HG03108 (cell line): ENCODE measurements at regions not wholly inside any gene's neighbourhood (a gene's known extent, or its start where the extent isn't known, plus 50 kb on each side); places are given as distances from the start of the nearest gene placed in this dataset.
"Not testable (repeated sequence)": the region's sequence is repeated elsewhere in the genome, so short reads cannot be mapped to it uniquely, and the experiment has no call there.

Source experiments
- ATAC-seq: cut with Tn5 transposase; IDR thresholded peaks from one replicate; pipeline ENCODE4 v1.9.1; 2021; ENCODE audit warnings: moderate library complexity; ENCODE audit not compliant: unreplicated experiment

DNA sequence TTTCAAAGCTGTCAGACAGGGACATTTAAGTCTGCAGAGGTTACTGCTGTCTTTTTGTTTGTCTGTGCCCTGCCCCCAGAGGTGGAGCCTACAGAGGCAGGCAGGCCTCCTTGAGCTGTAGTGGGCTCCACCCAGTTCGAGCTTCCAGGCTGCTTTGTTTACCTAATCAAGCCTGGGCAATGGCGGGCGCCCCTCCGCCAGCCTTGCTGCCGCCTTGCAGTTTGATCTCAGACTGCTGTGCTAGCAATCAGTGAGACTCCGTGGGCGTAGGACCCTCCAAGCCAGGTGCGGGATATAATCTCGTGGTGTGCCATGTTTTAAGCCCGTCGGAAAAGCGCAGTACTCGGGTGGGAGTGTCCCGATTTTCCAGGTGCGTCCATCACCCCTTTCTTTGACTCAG is 919.2 kb upstream of the ARRDC3 start:
- ATAC-seq, result not testable (repeated sequence)

DNA sequence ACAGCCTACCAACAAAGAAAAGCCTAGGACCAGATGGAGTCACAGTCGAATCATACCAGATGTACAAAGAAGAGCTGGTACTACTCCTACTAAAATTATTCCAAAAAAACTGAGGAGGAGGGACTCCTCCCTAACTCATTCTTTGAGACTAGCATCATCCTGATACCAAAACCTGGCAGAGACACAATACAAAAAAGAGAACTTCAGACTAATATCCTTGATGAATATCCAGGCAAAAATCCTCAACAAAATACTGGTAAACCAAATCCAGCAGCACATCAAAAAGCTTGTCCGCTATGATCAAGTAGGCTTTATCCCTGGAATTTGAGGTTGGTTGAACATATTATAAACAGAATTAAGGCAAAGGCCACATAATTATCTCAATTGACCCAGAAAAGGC is 900.4 kb upstream of the ARRDC3 start:
- ATAC-seq, result no peak

DNA sequence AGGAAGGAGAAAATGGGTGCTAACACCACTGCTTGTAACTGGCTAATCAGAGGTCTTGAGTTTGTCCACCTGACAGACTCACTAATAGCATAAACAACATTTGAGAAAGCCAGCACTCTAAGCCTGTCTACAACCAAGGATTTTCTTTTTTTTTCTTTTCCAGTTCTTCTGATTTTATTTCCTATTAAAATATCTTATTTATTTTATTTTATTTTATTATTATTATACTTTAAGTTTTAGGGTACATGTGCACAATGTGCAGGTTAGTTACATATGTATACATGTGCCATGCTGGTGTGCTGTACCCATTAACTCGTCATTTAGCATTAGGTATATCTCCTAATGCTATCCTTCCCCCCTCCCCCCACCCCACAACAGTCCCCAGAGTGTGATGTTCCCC is 888.6 kb upstream of the ARRDC3 start:
- not testable (repeated sequence) for ATAC-seq

DNA sequence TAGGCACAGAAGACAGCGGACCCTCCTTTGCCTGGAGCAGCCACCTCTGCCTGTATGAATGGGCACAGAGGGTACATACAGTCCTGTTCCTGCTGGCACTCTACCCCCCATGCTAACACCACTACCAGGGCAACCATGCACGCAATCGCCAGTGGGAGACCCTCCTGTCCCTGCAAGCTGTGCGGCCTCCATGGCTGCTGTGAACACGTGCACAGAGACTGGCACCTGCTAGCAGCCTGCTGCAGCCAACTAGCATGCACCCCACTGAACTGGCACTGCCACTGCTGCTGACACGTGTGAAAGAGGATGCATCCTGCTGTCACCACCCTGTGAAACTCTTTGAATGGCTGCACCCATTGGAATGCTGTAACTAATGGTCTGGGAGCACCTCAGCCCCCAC is 885.2 kb upstream of the ARRDC3 start:
- ATAC-seq, result no peak

DNA sequence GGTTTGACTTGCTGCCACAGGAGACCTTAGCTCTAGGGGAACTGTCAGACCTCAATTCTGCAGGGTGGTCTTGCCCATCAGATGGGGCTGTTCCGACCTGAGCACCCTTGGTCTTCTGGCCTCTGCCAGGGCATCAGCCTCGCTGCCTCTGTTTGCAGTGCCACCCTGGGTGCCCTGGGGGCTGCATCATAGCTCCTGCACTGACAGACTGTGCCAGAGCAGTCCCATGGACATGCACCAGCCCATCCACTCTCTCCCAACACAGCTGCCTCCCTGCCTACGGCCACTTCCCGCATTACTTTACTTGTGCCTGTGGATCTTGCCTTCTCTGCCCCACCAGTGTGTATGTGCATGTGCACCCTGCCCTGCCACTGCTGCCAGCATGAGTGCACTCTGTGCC is 884.7 kb upstream of the ARRDC3 start:
- no peak for ATAC-seq

DNA sequence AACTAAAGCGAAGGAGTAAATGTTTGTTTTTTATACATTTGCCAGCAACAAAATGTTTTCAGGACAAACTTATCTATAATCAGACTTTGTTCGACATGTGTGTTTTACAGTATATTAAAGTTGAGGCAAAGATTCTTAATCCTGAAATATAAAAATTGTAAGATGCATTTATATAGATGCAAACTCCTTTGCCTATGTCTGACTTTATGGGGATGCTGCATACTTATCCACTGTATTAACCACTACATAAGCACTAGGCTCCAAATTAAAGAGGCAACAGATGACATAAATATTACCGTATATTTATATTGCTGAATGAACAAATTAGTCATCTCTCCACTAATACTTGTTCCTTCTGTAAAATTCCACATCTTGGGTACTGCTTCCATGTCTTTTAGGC is 882.7 kb upstream of the ARRDC3 start:
- ATAC-seq, result no peak

DNA sequence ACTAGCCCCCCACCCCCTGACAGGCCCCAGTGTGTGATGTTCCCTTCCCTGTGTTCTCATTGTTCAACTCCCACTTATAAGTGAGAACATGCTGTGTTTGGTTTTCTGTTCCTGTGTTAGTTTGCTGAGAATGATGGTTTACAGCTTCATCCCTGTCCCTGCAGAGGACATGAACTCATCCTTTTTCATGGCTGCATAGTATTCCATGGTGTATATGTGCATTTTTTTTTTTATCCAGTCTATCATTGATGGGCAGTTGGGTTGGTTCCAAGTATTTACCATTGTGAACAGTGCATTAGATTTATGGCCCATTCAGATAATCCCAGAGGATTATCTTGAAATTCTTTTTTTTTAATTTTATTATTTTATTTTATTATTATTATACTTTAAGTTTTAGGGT is 872.5 kb upstream of the ARRDC3 start:
- not testable (repeated sequence) for ATAC-seq

DNA sequence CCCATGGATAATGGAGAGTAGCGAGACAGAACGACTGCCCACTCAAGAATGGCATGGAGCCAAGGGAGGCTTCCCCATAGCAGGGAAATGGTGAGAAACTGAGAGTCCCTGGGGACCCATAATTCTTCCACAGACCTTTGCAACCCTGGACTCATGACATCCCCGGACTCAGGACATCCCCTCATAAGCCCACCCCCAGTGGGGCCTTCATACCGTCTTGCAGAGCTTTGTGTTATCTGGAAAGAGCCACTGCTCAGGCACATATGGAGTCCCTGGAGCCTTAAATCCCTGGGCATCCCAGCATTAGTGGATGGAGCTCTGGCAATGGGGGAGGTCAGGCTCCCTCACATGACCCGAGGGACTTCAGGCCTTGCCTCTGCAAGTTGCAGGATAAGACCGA is 865.4 kb upstream of the ARRDC3 start:
- ATAC-seq, result no peak

DNA sequence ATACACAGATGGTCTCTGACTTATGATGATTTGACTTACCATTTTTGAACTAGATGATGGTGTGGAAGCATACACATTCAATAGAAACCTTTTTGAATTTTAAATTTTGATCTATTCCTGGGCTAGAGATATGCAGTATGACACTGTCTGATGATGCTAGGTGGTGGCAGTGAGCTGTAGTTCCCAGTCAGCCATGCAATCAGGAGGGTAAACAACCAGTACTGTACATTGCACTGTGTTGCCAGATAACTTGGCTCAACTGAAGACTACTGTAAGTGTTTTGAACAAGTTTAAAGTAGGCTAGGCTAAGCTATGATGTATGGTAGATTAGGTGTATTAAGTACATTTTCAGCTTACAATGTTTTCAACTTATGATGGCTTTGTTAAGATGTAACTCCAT is 859.1 kb upstream of the ARRDC3 start:
- ATAC-seq, result no peak

DNA sequence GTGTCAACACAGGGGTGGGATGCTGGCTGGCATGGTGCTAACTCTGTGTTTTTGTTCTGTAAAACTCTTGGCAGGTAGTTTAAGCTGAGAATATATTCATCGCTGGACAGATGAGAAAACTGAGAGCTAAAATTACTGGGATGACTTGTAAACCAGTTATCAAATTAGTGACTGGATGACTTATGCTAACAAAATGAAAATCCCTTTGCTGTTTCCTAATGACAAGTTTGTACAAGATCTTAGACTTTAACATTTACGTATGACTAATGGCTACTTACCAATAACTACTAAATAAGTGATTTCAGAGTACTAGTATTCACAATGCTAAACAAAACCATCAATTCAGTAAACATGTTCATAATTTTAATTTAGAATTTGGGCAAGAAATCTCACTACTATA is 854.8 kb upstream of the ARRDC3 start:
- no peak for ATAC-seq

DNA sequence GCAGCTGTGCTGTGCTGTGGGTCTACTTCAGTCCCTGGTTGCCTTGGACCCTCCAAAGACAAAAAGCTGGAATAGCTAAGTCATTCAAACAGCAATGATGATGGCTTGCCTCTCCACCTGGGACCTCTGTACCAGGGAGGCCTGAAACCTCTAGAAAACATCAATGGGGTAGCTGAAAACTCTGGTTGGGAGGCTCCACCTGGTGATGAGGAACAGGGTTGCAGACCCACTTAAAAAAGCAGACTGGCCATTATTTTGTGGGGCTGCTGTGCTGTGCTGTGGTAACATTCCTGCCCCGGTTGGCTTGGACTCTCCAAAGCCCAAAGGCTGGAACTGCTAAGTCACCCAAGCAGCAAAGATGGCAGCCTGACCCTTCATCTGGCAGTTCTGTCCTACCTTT is 839.3 kb upstream of the ARRDC3 start:
- ATAC-seq, result no peak

DNA sequence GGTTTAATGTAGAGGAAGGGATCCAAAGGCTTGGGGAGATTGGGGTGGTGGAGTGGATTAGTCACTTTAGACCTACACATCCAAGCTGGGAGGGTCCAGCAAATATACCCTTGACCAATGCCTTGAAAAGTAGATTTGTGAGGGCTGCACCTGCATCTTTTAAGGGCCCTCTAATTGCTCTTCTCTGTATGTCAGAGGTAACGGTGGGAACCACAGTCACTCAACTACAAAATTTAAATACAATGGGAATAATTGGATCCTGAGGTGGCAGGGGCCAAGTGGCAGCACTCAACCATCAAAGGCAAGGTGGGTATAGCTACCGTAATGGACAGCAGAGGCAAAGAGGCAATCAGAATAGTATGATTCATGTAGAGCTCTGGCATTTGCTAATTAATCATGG is 833.7 kb upstream of the ARRDC3 start:
- not testable (repeated sequence) for ATAC-seq

DNA sequence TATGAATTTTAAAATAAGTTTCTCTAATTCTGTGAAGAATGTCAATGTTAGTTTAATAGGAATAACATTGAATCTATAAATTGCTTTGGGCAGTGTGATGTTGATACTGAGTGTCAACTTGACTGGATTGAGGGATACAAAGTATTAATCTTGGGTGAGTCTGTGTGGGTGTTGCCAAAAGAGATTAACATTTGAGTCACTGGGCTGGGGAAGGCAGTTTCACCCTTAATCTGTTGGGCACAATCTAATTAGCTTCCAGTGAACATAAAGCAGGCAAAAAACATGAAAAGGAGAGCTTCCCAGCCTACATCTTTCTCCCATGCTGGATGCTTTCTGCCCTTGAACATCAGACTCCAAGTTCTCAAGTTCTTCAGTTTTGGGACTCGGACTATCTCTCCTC is 832.0 kb upstream of the ARRDC3 start:
- no peak for ATAC-seq

DNA sequence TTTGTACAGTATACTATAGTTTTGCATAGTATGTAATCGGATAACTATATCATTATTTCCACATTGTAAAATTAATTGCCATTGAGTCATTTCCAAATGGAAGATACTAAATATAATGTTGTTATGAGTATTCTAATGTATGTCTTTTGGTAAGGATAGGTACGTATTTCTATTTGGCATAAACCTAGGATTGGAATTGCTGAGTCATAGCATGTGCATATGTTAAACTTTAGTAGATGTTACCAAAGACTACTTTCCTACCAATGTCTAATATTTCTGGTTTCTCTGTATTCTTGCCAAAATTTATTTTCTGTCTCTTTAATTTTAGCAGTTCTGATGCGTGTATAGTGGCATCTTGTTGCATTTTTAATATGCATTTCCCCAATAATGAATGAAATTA is 825.1 kb upstream of the ARRDC3 start:
- ATAC-seq, result no peak

DNA sequence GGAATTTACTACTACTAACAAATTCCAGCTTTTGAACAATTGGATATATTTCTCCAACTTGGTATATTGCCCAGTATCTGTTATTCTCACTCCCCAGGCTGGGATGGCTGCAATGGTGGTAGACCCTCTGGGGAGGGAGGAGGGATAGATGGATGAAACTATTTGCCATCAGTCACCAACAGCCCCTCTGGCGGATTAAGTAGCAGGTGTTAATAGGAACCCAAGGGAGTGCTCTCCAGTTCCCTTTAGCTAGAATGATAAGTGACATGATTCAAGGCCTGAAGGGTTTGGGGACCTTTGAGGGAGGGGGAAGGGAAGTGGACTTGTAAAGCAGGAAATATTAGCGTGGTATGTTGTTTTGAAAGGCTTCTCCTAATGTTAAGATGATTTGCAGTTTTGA is 824.0 kb upstream of the ARRDC3 start:
- no peak for ATAC-seq

DNA sequence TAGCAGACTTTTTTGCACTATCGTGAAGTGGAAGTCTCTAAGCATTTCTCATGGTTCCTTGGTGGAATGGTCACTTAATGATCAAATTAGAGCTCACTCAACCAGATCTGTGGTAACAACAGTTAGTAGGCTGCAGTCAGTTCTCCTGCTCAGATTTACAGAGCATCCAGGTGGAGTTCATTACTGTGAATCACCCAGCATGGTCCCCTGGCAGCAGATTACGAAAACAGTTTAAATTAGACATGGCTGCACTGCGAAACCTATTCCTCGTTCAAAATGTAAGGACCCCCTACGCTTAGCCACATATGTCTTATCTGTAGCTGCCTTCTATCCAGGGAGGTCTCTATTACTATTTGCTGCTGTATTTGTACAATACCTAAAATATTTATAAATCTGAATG is 823.6 kb upstream of the ARRDC3 start:
- ATAC-seq, result no peak

DNA sequence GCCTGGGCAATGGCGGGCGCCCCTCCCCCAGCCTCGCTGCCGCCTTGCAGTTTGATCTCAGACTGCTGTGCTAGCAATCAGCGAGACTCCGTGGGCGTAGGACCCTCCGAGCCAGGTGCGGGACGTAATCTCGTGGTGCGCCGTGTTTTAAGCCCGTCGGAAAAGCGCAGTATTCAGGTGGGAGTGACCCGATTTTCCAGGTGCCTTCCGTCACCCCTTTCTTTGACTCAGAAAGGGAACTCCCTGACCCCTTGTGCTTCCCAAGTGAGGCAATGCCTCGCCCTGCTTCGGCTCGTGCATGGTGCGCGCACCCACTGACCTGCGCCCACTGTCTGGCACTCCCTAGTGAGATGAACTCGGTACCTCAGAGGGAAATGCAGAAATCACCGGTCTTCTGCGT is 815.9 kb upstream of the ARRDC3 start:
- ATAC-seq, result not testable (repeated sequence)

DNA sequence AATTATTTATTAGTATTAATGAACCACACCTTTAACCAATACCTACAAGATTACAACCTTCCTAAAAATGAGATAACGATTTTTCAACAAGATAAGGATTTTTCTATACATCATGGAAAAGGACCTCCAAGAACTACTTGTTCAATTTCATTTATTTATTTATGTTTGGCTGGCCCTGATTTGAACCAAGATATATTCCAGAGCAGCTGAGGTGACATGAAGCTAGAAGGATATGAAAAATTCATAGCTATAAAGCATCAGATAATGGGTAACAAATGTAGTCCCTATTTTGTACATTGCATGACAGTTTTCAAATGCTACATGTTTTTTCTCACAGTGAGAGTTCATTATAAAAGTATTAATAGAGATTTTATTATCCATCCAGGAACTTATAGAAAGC is 798.5 kb upstream of the ARRDC3 start:
- no peak for ATAC-seq

DNA sequence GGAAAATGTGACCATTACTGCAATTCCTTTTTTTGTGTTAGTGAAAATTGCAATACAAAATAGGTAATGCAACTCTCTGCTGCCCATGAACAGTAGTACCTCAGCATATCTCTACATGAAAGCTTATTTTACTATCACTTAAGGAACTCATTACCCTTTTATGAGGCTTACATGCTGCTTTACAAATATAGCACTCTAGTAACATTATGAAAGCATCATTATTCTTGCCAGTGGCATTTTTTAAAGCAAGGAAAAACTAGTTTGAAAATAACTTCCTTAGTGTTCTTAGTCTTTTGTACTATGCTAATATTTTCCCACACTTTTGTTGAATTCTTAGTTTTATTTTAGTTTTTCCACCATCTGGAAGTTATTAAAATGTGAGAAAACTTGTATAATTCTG is 797.3 kb upstream of the ARRDC3 start:
- no peak for ATAC-seq

DNA sequence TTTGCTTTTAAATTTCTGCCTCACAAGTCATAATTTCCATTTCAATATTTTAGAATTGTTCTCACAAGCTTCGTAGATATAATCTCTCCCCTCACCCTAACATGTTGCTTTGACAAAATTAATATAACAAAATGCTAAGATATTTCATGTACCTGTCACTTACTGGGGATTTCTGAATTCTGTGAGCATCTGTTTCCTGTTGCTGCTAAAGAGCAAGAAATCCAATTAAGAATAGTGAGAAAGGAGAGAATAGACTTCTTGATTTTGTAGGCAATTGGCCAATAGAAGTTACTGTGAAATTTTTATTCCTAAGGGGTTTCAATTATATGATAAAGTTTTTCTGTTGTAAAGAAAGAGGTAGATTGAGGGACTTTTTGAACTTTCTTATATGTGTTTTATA is 796.5 kb upstream of the ARRDC3 start:
- ATAC-seq, result no peak

DNA sequence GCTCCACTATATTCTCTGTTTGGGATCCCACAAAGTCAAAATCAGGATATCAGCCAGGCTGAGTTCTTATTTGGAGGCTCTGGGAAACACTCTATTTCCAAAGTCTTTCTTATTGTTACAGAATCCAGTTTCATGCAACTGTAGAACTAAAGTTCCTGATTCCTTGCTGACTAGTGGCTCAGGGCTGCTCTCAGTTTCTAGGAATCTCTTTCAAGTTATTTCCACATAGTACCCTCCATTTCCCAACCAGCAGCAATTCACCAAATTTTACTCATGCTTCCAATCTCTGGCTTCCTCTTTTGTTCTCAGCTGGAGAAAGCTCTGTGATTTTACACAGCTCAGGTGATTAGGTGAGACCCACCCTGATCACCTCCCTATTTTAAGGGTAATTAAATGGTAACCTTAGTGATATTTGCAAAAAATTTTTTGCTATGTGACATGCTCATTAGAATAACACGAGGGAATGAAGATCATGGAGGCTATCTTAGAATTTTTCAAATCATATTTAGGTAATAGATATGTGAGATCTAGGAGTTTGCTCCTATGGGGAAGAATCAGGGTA is 794.9 kb upstream of the ARRDC3 start:
- ATAC-seq, result no peak

DNA sequence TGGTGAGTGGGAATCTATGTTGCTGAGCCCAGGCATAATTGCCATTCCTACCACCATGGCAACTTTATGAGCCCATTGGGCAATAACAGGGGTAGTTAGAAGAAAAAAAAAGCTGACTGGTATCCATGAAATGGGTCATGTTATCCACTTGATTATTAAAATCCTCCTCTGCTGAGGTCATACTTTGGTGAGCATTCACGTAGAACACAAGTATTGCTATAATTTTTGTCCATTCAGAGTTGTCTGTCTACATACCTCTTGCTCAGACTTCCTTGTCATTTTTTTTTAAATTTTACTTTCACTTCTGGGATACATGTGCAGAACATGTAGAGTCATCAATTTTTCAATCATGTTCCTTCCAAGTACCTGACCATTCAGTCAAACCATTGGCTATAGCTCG is 780.8 kb upstream of the ARRDC3 start:
- no peak for ATAC-seq

DNA sequence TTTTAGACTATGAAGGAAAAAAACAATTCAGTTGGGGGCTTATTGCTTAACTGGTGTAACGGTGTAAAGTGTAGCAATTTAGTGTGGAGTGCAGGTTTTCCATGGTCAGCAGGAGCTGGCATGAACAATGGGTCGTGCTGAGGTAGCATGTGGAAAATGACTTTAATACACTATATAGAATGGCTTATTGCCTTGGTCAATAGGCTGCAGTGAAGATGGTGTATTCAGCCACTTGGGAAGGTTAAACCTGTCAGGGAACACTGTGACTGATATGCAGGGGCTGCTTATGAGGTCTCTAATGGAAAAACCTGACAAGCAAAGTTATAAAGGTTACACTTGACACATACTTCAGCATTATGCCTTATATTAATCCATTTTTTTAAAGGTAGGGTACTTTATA is 764.7 kb upstream of the ARRDC3 start:
- ATAC-seq, result no peak

DNA sequence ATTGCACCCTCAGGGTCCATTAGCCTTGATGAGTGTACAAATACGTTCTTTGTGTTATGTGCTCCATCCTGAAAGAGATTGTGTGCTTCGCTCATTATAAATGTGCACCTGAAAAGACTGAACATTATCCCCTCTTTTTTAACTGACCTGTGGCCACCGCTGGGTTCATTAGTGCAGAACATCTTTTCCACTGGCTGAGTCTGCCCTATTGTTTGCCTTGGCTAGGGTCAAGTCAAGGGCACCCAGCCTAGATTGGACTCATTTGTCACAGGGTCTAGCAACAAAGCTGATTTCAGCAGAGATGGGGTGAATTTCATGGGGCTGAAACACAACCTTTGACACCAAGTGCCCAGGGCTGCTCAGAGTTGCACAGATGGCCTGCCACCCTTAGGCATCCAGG is 764.1 kb upstream of the ARRDC3 start:
- no peak for ATAC-seq
